Calu3 (cell line): ENCODE measurements at regions not wholly inside any gene's neighbourhood (a gene's known extent, or its start where the extent isn't known, plus 50 kb on each side); places are given as distances from the start of the nearest gene placed in this dataset.

Experiments used
- BruUV-seq: library from RNA; stranded (reverse); fragments of 400-500 nt; replicated peaks from 2 replicates; lab custom pipeline; 2021; lab: Mats Ljungman, UMichigan
- CTCF ChIA-PET: fragments of 300-600 bp; sonication (Branson Sonifier 250); formaldehyde crosslinking; loops from one replicate; lab custom pipeline; 2022; ENCODE audit warnings: antibody characterized with exemption; lab: Charles Lee
- DNase-seq: peaks from one replicate; pipeline ENCODE4 v3.0.0; 2022
- H3K27ac Mint-ChIP-seq: one replicate; pipeline ENCODE4 v1.8.0; 2022; ENCODE audit warnings: mixed read lengths; ENCODE audit not compliant: unreplicated experiment
- H3K27me3 Mint-ChIP-seq: one replicate; pipeline ENCODE4 v1.8.0; 2022; ENCODE audit warnings: mixed read lengths; ENCODE audit not compliant: unreplicated experiment
- H3K36me3 Mint-ChIP-seq: one replicate; pipeline ENCODE4 v1.8.0; 2022; ENCODE audit warnings: mild to moderate bottlenecking, moderate library complexity, mixed read lengths; ENCODE audit not compliant: insufficient read depth, unreplicated experiment
- H3K4me1 Mint-ChIP-seq: one replicate; pipeline ENCODE4 v1.8.0; 2022; ENCODE audit warnings: mild to moderate bottlenecking, low read depth, mixed read lengths; ENCODE audit not compliant: unreplicated experiment
- H3K4me3 Mint-ChIP-seq: one replicate; pipeline ENCODE4 v1.8.0; 2022; ENCODE audit warnings: mild to moderate bottlenecking, low read depth, moderate library complexity, mixed read lengths; ENCODE audit not compliant: unreplicated experiment
- H3K9me3 Mint-ChIP-seq: one replicate; pipeline ENCODE4 v1.8.0; 2022; ENCODE audit warnings: low read depth, mixed read lengths; ENCODE audit not compliant: unreplicated experiment
- intact Hi-C: fragments of 100-400 bp; cut with micrococcal nuclease; formaldehyde crosslinking; loops from one replicate; pipeline ENCODE4 v1.10.0; 2022; ENCODE audit not compliant: unreplicated experiment
- TF ChIP-seq, protein P1 (sequence below): fragments of 200-600 bp; IDR thresholded peaks from one replicate; pipeline ENCODE4 v1.8.0; 2022; ENCODE audit warnings: antibody characterized with exemption; ENCODE audit not compliant: unreplicated experiment

DNA sequence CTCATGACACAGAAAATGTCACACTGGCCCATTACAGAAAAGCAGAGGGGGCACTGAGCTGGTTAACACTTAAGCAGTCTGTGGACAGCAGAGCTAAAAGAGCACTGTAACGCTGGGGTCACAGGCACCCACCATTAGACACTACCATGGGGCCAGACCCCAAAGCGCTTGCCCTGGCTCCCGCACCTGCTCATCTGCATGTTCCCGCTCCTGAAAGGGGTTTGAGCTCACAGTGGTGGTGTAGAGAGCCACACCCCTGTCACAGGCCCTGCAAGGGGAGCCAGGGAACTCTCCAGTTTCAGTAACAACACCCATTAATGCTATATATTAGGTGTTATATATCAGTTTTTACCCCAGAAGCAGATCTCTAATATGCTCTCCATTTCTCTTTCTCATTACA is 187.0 kb downstream of the ANKRD50 start:
- intact Hi-C loops: no loop called here
- Mint-ChIP-seq H3K4me1 (no peaks in the 10 kb centered on the region), H3K9me3 (peaks cover 3% of the 10 kb centered on the region), H3K27ac (no peak overlapping the region), H3K4me3 (no peak overlapping the region), H3K36me3 (no peaks in the 10 kb centered on the region), H3K27me3 (no peaks in the 10 kb centered on the region)
- TF ChIP-seq, protein P1, sequence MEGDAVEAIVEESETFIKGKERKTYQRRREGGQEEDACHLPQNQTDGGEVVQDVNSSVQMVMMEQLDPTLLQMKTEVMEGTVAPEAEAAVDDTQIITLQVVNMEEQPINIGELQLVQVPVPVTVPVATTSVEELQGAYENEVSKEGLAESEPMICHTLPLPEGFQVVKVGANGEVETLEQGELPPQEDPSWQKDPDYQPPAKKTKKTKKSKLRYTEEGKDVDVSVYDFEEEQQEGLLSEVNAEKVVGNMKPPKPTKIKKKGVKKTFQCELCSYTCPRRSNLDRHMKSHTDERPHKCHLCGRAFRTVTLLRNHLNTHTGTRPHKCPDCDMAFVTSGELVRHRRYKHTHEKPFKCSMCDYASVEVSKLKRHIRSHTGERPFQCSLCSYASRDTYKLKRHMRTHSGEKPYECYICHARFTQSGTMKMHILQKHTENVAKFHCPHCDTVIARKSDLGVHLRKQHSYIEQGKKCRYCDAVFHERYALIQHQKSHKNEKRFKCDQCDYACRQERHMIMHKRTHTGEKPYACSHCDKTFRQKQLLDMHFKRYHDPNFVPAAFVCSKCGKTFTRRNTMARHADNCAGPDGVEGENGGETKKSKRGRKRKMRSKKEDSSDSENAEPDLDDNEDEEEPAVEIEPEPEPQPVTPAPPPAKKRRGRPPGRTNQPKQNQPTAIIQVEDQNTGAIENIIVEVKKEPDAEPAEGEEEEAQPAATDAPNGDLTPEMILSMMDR: no peak
- no peak for DNase-seq
- CTCF ChIA-PET: no interaction called here
- no TSS peak for BruUV-seq

DNA sequence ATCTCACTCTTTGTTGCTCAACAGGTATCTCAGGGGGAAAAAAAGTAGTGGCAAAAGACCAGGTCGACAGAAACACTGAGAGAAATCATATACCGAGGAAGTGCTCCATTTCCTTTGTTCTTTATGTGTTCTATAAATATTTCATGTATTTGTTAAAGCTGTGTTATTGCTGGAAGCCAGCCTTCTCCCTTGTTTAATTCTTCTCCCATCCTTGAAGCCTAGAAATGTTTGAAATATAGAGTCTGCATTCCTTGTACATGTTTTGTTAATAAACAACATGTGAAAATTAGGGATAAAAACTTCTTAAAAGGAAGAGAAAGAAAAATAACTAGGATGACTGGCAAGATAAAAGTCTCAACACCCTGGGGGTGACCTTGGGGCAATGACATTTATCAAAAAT is 186.2 kb downstream of the ANKRD50 start:
- peaks cover 3% of the 10 kb centered on the region for H3K9me3 Mint-ChIP-seq
- no peak overlapping the region for H3K27ac Mint-ChIP-seq
- H3K4me1 Mint-ChIP-seq: no peaks in the 10 kb centered on the region
- BruUV-seq: no TSS peak
- no peaks in the 10 kb centered on the region for H3K27me3 Mint-ChIP-seq
- TF ChIP-seq, protein P1: no peak
- H3K4me3 Mint-ChIP-seq: no peak overlapping the region
- H3K36me3 Mint-ChIP-seq: no peaks in the 10 kb centered on the region
- no peak for DNase-seq
- intact Hi-C loops: no loop called here
- CTCF ChIA-PET: no interaction called here

DNA sequence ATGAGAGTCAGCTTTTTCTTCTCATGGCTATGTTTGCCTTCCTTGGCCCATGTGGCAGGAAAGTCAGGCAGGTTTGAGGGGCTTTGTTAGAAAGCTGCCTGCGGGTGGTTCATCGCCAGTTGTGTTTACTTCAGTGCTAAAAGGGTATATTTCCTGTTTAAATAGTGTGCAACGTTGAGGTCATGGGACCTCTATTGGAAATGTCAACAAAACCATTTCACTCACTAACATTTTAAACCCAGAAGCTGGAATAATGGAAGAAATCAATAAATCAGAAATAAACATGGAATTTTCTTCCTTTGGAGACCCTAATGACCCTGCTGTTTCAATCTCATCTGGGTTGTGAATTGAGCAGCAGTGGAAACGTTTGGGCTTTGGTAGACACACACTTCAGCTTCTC is 185.8 kb downstream of the ANKRD50 start:
- DNase-seq: no peak
- TF ChIP-seq, protein P1: no peak
- intact Hi-C loops: no loop called here
- H3K4me1 Mint-ChIP-seq: no peaks in the 10 kb centered on the region
- H3K9me3 Mint-ChIP-seq: peaks cover 3% of the 10 kb centered on the region
- BruUV-seq: no TSS peak
- H3K27me3 Mint-ChIP-seq: no peaks in the 10 kb centered on the region
- no peak overlapping the region for H3K4me3 Mint-ChIP-seq
- no peak overlapping the region for H3K27ac Mint-ChIP-seq
- no peaks in the 10 kb centered on the region for H3K36me3 Mint-ChIP-seq
- CTCF ChIA-PET: interaction anchor here (0.9 kb wide), 1 partner anchor 11 kb away, joined by 3 read pairs; no protein-coding TSS in a partner anchor

DNA sequence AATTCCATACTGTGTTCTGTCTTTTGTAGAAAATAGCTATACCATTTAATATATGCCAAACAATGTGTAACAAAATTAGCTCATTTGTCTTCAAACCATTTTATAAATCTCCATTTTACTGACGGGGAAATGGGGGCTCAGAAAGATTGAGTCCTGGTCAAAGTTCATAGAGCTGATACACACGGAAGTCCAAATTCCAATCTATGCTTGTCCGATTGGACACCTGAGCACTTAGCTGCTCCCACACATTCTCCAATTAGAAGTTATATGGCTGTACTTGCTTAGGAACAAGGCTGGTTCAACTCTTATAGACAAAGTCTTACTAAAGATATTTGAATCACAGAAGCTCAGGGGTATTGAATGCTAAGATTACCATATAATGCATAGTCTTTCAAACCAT is 185.2 kb downstream of the ANKRD50 start:
- CTCF ChIA-PET: interaction anchor here (0.9 kb wide), 1 partner anchor 12 kb away, joined by 3 read pairs; no protein-coding TSS in a partner anchor
- no peaks in the 10 kb centered on the region for H3K4me1 Mint-ChIP-seq
- DNase-seq: no peak
- no peaks in the 10 kb centered on the region for H3K36me3 Mint-ChIP-seq
- H3K4me3 Mint-ChIP-seq: no peak overlapping the region
- no TSS peak for BruUV-seq
- no peaks in the 10 kb centered on the region for H3K27me3 Mint-ChIP-seq
- H3K27ac Mint-ChIP-seq: no peak overlapping the region
- H3K9me3 Mint-ChIP-seq: peaks cover 3% of the 10 kb centered on the region
- TF ChIP-seq, protein P1: no peak
- intact Hi-C loops: no loop called here
